ENCODE measurements at regions not wholly inside any gene's neighbourhood (a gene's known extent, or its start where the extent isn't known, plus 50 kb on each side); places are given as distances from the start of the nearest gene placed in this dataset.

DNA sequence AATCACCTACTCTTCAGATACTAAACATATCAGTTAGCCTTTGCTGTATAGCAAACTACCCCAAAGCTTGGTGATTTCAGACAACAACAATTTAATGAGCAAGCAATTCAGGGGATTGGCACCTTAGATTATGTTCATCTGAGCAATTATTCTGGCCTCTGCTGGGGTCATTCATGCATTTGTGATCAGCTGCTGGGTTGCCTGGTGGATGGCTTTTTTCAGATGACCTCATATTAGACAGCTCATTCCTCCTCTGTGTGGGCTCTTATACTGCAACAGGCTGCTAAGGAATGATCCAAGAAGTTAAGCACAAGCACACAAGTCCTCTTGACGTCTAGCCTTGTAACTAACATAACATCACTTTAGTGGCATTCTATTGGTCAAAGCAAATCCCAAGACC is 153.0 kb upstream of the PPP1R2C start:
- POLR2A ChIA-PET = no interaction called here
- Histone ChIP-seq H3K9me3 (ENCODE audit: control insufficient read depth, insufficient read depth, low read depth, low read length) (no peaks in the 10 kb centered on the region), H3K4me1 (ENCODE audit: control insufficient read depth, insufficient read depth, low read length) (no peaks in the 10 kb centered on the region), H3K36me3 (ENCODE audit: control insufficient read depth in 2 of 2, insufficient read depth in 1 of 2, low read length in 2 of 2) (no peaks in the 10 kb centered on the region), H3K4me3 (ENCODE audit: low read depth, low read length) (no peak overlapping the region), H3K27ac (ENCODE audit: extremely low read depth, low read depth, low read length) (no peak overlapping the region)
- CTCF ChIA-PET = no interaction called here
- TF ChIP-seq ZBTB48 (tag by site-specific recombination; IDR thresholded peaks at IDR 0.05) = no peak
- no peak for TF ChIP-seq ZNF704 (tag by site-specific recombination; IDR thresholded peaks at IDR 0.05)
- TF ChIP-seq, protein P1, sequence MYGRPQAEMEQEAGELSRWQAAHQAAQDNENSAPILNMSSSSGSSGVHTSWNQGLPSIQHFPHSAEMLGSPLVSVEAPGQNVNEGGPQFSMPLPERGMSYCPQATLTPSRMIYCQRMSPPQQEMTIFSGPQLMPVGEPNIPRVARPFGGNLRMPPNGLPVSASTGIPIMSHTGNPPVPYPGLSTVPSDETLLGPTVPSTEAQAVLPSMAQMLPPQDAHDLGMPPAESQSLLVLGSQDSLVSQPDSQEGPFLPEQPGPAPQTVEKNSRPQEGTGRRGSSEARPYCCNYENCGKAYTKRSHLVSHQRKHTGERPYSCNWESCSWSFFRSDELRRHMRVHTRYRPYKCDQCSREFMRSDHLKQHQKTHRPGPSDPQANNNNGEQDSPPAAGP (tag by site-specific recombination; IDR thresholded peaks at IDR 0.05) = no peak
- no peak for TF ChIP-seq ZNF184 (tag by site-specific recombination; IDR thresholded peaks at IDR 0.05)
- TF ChIP-seq SP3 (tag by site-specific recombination; IDR thresholded peaks at IDR 0.05) = no peak
- no peak for TF ChIP-seq ZFP37 (tag by site-specific recombination; IDR thresholded peaks at IDR 0.05)

DNA sequence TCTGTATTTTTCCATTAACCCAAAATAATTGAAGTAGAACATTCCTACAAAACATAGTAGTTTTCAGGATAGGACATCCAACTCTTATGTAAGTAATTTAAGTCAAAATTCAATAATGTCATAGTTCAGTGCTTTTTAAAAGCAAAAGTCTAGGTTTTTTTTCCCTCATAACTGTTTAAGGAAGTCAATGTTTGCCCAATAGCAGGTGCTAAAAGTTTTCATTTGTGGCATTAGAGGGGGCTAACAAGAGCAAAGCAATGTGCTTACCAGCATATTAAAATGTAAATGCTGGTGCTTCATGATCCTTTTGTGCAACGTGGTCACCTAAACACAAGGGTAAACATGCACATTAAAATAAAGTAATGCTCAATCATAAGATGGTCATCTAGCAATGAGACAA is 155.2 kb upstream of the PPP1R2C start:
- H3K27ac ChIP-seq (ENCODE audit: extremely low read depth, low read depth, low read length) = no peak overlapping the region
- H3K4me3 ChIP-seq (ENCODE audit: low read depth, low read length) = no peak overlapping the region
- H3K9me3 ChIP-seq (ENCODE audit: control insufficient read depth, insufficient read depth, low read depth, low read length) = no peaks in the 10 kb centered on the region
- H3K4me1 ChIP-seq (ENCODE audit: control insufficient read depth, insufficient read depth, low read length) = no peaks in the 10 kb centered on the region
- H3K36me3 ChIP-seq (ENCODE audit: control insufficient read depth in 2 of 2, insufficient read depth in 1 of 2, low read length in 2 of 2) = no peaks in the 10 kb centered on the region
- POLR2A ChIA-PET = no interaction called here
- TF ChIP-seq ZNF654 (tag by site-specific recombination; IDR thresholded peaks at IDR 0.05; ENCODE audit: low read depth) (no peak), SCRT1 (tag by site-specific recombination; IDR thresholded peaks at IDR 0.05; ENCODE audit: borderline replicate concordance) (no peak), ZNF133 (tag by site-specific recombination; IDR thresholded peaks at IDR 0.05) (no peak), ZNF544 (tag by site-specific recombination; IDR thresholded peaks at IDR 0.05) (no peak), ZNF473 (tag by site-specific recombination; IDR thresholded peaks at IDR 0.05) (no peak), ZNF16 (tag by site-specific recombination; IDR thresholded peaks at IDR 0.05; ENCODE audit: low read depth) (no peak), TRIM28 (IDR thresholded peaks at IDR 0.05; ENCODE audit: borderline replicate concordance, low read length) (no peak), ZNF843 (tag by site-specific recombination; IDR thresholded peaks at IDR 0.05) (no peak), ZBTB6 (tag by site-specific recombination; IDR thresholded peaks at IDR 0.05) (no peak), ZNF280C (tag by site-specific recombination; IDR thresholded peaks at IDR 0.05) (no peak), MYNN (tag by site-specific recombination; IDR thresholded peaks at IDR 0.05; ENCODE audit: borderline replicate concordance) (no peak), ZBTB17 (tag by site-specific recombination; IDR thresholded peaks at IDR 0.05) (no peak), ZNF23 (tag by site-specific recombination; IDR thresholded peaks at IDR 0.05; ENCODE audit: borderline replicate concordance) (no peak)
- TF ChIP-seq, protein P2, sequence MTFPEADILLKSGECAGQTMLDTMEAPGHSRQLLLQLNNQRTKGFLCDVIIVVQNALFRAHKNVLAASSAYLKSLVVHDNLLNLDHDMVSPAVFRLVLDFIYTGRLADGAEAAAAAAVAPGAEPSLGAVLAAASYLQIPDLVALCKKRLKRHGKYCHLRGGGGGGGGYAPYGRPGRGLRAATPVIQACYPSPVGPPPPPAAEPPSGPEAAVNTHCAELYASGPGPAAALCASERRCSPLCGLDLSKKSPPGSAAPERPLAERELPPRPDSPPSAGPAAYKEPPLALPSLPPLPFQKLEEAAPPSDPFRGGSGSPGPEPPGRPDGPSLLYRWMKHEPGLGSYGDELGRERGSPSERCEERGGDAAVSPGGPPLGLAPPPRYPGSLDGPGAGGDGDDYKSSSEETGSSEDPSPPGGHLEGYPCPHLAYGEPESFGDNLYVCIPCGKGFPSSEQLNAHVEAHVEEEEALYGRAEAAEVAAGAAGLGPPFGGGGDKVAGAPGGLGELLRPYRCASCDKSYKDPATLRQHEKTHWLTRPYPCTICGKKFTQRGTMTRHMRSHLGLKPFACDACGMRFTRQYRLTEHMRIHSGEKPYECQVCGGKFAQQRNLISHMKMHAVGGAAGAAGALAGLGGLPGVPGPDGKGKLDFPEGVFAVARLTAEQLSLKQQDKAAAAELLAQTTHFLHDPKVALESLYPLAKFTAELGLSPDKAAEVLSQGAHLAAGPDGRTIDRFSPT (tag by site-specific recombination; IDR thresholded peaks at IDR 0.05) = no peak
- TF ChIP-seq, protein P1 (tag by site-specific recombination; IDR thresholded peaks at IDR 0.05) = no peak
- CTCF ChIA-PET = no interaction called here
